ENCODE measurements at regions not wholly inside any gene's neighbourhood (a gene's known extent, or its start where the extent isn't known, plus 50 kb on each side); places are given as distances from the start of the nearest gene placed in this dataset.

DNA sequence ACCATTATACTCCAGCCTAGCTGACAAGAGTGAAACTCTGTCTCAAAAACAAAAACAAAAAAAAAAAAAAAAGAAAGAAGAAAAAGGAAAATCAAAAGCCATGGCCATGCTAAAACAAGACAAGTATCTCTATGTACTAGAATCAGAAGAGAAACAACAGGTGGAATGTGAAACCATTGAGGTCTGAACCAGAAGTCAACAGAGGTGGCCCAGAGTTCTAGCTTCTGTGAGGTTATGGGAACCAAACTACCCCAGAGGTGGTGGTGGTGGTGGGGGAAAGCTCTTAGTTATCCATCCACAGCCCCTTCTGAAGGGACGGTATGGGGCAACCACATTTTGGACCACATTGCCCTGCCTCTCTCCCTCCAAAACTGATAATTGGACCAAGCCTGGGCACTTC, 59.5 kb upstream of the ZNF366 start:
- H3K79me2 ChIP-seq (ENCODE audit: control insufficient read depth, insufficient read depth, low read length), result no peaks in the 10 kb centered on the region
- peaks cover 3% of the 10 kb centered on the region for H3K4me1 ChIP-seq (ENCODE audit: control insufficient read depth, extremely low read depth, insufficient read depth, low read length)
- H3K36me3 ChIP-seq (ENCODE audit: control insufficient read depth in 2 of 2, extremely low read depth in 1 of 2, insufficient read depth in 2 of 2, low read length in 2 of 2), result no peaks in the 10 kb centered on the region
- H4K20me1 ChIP-seq (ENCODE audit: control insufficient read depth, extremely low read depth, insufficient read depth, low read length), result no peaks in the 10 kb centered on the region
- H3K27me3 ChIP-seq (ENCODE audit: control insufficient read depth, extremely low read depth, insufficient read depth, low read length), result no peaks in the 10 kb centered on the region
- no peak overlapping the region for H3K9ac ChIP-seq (ENCODE audit: control insufficient read depth, extremely low read depth, insufficient read depth, low read length)
- no peaks in the 10 kb centered on the region for H3K9me3 ChIP-seq (ENCODE audit: control insufficient read depth, low read depth, low read length)
- dilution Hi-C loops (cut with MboI; ENCODE audit: extremely low pct_ligation_motif_present, low sequenced_read_pairs), result no loop called here
- TF ChIP-seq, protein P1, sequence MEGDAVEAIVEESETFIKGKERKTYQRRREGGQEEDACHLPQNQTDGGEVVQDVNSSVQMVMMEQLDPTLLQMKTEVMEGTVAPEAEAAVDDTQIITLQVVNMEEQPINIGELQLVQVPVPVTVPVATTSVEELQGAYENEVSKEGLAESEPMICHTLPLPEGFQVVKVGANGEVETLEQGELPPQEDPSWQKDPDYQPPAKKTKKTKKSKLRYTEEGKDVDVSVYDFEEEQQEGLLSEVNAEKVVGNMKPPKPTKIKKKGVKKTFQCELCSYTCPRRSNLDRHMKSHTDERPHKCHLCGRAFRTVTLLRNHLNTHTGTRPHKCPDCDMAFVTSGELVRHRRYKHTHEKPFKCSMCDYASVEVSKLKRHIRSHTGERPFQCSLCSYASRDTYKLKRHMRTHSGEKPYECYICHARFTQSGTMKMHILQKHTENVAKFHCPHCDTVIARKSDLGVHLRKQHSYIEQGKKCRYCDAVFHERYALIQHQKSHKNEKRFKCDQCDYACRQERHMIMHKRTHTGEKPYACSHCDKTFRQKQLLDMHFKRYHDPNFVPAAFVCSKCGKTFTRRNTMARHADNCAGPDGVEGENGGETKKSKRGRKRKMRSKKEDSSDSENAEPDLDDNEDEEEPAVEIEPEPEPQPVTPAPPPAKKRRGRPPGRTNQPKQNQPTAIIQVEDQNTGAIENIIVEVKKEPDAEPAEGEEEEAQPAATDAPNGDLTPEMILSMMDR (optimal IDR thresholded peaks at IDR 0.05 in 1 of 3, IDR thresholded peaks at IDR 0.05 in 1 of 3, conservative IDR thresholded peaks at IDR 0.05 in 1 of 3; ENCODE audit: extremely low read depth in 1 of 3, insufficient read depth in 2 of 3, low read length in 3 of 3), result no peak
- no peak for TF ChIP-seq EZH2 (IDR thresholded peaks at IDR 0.05; ENCODE audit: low read length)
- DNase-seq (ENCODE audit: low read depth, low spot score) (no peak), FAIRE-seq (no peak)
- no peak overlapping the region for H3K4me2 ChIP-seq (ENCODE audit: control insufficient read depth, extremely low read depth, insufficient read depth, low read depth, low read length)
- H2AFZ ChIP-seq (ENCODE audit: control insufficient read depth, low read length), result no peak overlapping the region
- H3K27ac ChIP-seq (ENCODE audit: control insufficient read depth, insufficient read depth, low read length), result no peak overlapping the region
- no peaks in the 10 kb centered on the region for H3K9me1 ChIP-seq (ENCODE audit: control insufficient read depth, extremely low read depth, insufficient read depth, low read length)
- no peak overlapping the region for H3K4me3 ChIP-seq (ENCODE audit: control insufficient read depth in 2 of 3, extremely low read depth in 1 of 3, insufficient read depth in 2 of 3, low read depth in 1 of 3, low read length in 3 of 3)

DNA sequence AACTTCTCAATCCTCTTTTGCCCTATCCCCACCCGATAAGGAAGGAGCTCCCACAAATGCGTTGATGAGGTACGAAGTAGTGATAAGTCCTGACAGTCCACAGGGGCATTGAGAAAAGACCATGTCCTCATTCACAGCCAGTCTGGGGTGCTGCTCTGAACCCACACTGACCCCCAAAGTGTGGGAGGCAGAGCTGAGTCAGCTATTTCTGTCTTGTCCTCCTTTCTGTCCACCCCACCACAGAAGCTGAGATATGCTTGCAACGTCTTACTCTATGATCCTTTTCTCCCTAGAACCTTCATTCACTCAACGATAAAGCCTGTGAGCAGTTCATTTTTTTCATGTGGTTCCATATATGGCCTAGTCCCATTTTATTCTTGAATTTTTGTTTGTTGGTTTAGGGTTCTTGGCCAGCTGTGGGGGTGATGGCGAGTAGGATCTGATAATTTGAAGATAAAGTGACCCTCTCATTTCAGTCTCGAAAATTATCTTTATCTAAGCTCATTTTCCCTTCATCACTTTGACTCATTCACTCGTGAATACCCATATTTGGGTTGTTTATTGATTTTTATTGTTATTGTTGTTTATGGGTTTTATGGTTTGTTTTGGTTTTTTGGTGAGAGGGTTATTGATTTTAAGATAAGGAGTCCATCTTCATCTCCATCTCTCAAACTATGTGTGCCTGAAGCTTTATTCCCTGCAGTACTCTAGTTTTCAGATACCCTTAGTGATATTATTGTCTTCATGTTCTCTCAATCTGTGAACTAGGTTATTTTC, 58.5 kb upstream of the ZNF366 start:
- Histone ChIP-seq H2AFZ (ENCODE audit: control insufficient read depth, low read length) (no peak overlapping the region), H3K9ac (ENCODE audit: control insufficient read depth, extremely low read depth, insufficient read depth, low read length) (no peak overlapping the region), H3K36me3 (ENCODE audit: control insufficient read depth in 2 of 2, extremely low read depth in 1 of 2, insufficient read depth in 2 of 2, low read length in 2 of 2) (no peaks in the 10 kb centered on the region), H4K20me1 (ENCODE audit: control insufficient read depth, extremely low read depth, insufficient read depth, low read length) (no peaks in the 10 kb centered on the region), H3K79me2 (ENCODE audit: control insufficient read depth, insufficient read depth, low read length) (no peaks in the 10 kb centered on the region), H3K4me2 (ENCODE audit: control insufficient read depth, extremely low read depth, insufficient read depth, low read depth, low read length) (no peak overlapping the region), H3K4me3 (ENCODE audit: control insufficient read depth in 2 of 3, extremely low read depth in 1 of 3, insufficient read depth in 2 of 3, low read depth in 1 of 3, low read length in 3 of 3) (no peak overlapping the region), H3K9me1 (ENCODE audit: control insufficient read depth, extremely low read depth, insufficient read depth, low read length) (no peaks in the 10 kb centered on the region), H3K27me3 (ENCODE audit: control insufficient read depth, extremely low read depth, insufficient read depth, low read length) (no peaks in the 10 kb centered on the region), H3K4me1 (ENCODE audit: control insufficient read depth, extremely low read depth, insufficient read depth, low read length) (peaks cover 7% of the 10 kb centered on the region), H3K27ac (ENCODE audit: control insufficient read depth, insufficient read depth, low read length) (no peak overlapping the region), H3K9me3 (ENCODE audit: control insufficient read depth, low read depth, low read length) (no peaks in the 10 kb centered on the region)
- no peak for DNase-seq (ENCODE audit: low read depth, low spot score)
- TF ChIP-seq, protein P1 (optimal IDR thresholded peaks at IDR 0.05 in 1 of 3, IDR thresholded peaks at IDR 0.05 in 1 of 3, conservative IDR thresholded peaks at IDR 0.05 in 1 of 3; ENCODE audit: extremely low read depth in 1 of 3, insufficient read depth in 2 of 3, low read length in 3 of 3), result no peak
- no peak for TF ChIP-seq EZH2 (IDR thresholded peaks at IDR 0.05; ENCODE audit: low read length)
- dilution Hi-C loops (cut with MboI; ENCODE audit: extremely low pct_ligation_motif_present, low sequenced_read_pairs), result no loop called here
- FAIRE-seq, result no peak
